ENCODE measurements at regions not wholly inside any gene's neighbourhood (a gene's known extent, or its start where the extent isn't known, plus 50 kb on each side); places are given as distances from the start of the nearest gene placed in this dataset.
"Not testable (repeated sequence)": the region's sequence is repeated elsewhere in the genome, so short reads cannot be mapped to it uniquely, and the experiment has no call there.

DNA sequence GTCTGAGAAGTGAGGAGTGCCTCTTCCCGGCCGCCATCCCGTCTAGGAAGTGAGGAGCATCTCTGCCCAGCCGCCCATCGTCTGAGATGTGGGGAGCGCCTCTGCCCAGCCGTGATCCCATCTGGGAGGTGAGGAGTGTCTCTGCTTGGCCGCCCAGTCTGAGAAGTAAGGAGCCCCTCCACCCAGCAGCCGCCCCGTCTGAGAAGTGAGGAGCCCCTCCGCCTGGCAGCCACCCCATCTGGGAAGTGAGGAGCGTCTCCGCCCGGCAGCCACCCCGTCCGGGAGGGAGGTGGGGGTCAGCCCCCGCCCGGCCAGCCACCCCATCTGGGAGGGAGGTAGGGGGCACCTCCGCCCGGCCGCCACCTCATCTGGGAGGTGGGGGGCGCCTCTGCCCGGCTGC is 940.2 kb downstream of the PRIM2 start:
- not testable (repeated sequence) for TF ChIP-seq PPARA (CRISPR knock-in tag; IDR thresholded peaks at IDR 0.05; ENCODE audit: borderline replicate concordance); OSR1 (CRISPR knock-in tag; IDR thresholded peaks at IDR 0.05); ZFP30 (CRISPR knock-in tag; IDR thresholded peaks at IDR 0.05); ZNF8 (CRISPR knock-in tag; IDR thresholded peaks at IDR 0.05); ZC3H10 (CRISPR knock-in tag; IDR thresholded peaks at IDR 0.05); SNAI2 (CRISPR knock-in tag; IDR thresholded peaks at IDR 0.05)
- TF ChIP-seq, protein P1, sequence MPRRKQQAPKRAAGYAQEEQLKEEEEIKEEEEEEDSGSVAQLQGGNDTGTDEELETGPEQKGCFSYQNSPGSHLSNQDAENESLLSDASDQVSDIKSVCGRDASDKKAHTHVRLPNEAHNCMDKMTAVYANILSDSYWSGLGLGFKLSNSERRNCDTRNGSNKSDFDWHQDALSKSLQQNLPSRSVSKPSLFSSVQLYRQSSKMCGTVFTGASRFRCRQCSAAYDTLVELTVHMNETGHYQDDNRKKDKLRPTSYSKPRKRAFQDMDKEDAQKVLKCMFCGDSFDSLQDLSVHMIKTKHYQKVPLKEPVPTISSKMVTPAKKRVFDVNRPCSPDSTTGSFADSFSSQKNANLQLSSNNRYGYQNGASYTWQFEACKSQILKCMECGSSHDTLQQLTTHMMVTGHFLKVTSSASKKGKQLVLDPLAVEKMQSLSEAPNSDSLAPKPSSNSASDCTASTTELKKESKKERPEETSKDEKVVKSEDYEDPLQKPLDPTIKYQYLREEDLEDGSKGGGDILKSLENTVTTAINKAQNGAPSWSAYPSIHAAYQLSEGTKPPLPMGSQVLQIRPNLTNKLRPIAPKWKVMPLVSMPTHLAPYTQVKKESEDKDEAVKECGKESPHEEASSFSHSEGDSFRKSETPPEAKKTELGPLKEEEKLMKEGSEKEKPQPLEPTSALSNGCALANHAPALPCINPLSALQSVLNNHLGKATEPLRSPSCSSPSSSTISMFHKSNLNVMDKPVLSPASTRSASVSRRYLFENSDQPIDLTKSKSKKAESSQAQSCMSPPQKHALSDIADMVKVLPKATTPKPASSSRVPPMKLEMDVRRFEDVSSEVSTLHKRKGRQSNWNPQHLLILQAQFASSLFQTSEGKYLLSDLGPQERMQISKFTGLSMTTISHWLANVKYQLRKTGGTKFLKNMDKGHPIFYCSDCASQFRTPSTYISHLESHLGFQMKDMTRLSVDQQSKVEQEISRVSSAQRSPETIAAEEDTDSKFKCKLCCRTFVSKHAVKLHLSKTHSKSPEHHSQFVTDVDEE (CRISPR knock-in tag; IDR thresholded peaks at IDR 0.05) = not testable (repeated sequence)
- TF ChIP-seq, protein P2, sequence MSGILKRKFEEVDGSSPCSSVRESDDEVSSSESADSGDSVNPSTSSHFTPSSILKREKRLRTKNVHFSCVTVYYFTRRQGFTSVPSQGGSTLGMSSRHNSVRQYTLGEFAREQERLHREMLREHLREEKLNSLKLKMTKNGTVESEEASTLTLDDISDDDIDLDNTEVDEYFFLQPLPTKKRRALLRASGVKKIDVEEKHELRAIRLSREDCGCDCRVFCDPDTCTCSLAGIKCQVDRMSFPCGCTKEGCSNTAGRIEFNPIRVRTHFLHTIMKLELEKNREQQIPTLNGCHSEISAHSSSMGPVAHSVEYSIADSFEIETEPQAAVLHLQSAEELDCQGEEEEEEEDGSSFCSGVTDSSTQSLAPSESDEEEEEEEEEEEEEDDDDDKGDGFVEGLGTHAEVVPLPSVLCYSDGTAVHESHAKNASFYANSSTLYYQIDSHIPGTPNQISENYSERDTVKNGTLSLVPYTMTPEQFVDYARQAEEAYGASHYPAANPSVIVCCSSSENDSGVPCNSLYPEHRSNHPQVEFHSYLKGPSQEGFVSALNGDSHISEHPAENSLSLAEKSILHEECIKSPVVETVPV (CRISPR knock-in tag; IDR thresholded peaks at IDR 0.05) = not testable (repeated sequence)

All from SK-N-SH treated with all-trans-retinoic acid at 6 μM for 48 hours (cell line).